ENCODE measurements at regions not wholly inside any gene's neighbourhood (a gene's known extent, or its start where the extent isn't known, plus 50 kb on each side); places are given as distances from the start of the nearest gene placed in this dataset.

- DNase-seq (ENCODE audit: low spot score in 2 of 2) (no peak), FAIRE-seq (no peak)
These were observed 364.5 kb upstream of the CAMK1G start for GRCh38 chr1:209218981-209219380.

GRCh38 chr1:209219791-209220524 lies 363.6 kb upstream of the CAMK1G start:
- FAIRE-seq = no peak
- DNase-seq (ENCODE audit: low spot score in 2 of 2) = peak; percentile 46 to 53

- DNase-seq (ENCODE audit: low spot score in 2 of 2) = no peak
- no peak for FAIRE-seq
These were observed 360.7 kb upstream of the CAMK1G start for GRCh38 chr1:209222826-209223225.

GRCh38 chr1:209223791-209224190 lies 359.7 kb upstream of the CAMK1G start:
- FAIRE-seq (no peak), DNase-seq (ENCODE audit: low spot score in 2 of 2) (no peak)

GRCh38 chr1:209224886-209225285 lies 358.6 kb upstream of the CAMK1G start:
- DNase-seq (ENCODE audit: low spot score in 2 of 2) (no peak), FAIRE-seq (no peak)

GRCh38 chr1:209227171-209227570 lies 356.3 kb upstream of the CAMK1G start:
- FAIRE-seq = no peak
- DNase-seq (ENCODE audit: low spot score in 2 of 2) = no peak

GRCh38 chr1:209227941-209228340 lies 355.6 kb upstream of the CAMK1G start:
- FAIRE-seq (no peak), DNase-seq (ENCODE audit: low spot score in 2 of 2) (no peak)

- FAIRE-seq = no peak
These were observed 353.9 kb upstream of the CAMK1G start for GRCh38 chr1:209229494-209230061.

GRCh38 chr1:209230314-209230713 lies 353.2 kb upstream of the CAMK1G start:
- FAIRE-seq (no peak), DNase-seq (ENCODE audit: low spot score in 2 of 2) (no peak)

More at GRCh38 chr1:209229494-209230061, 353.9 kb upstream of the CAMK1G start:
- no peak for DNase-seq (ENCODE audit: low spot score in 2 of 2)

GRCh38 chr1:209231476-209232156 lies 351.9 kb upstream of the CAMK1G start:
- FAIRE-seq = no peak
- DNase-seq (ENCODE audit: low spot score in 2 of 2) = no peak

- FAIRE-seq = no peak
- no peak for DNase-seq (ENCODE audit: low spot score in 2 of 2)
These were observed 351.3 kb upstream of the CAMK1G start for GRCh38 chr1:209232197-209232596.

- no peak for DNase-seq (ENCODE audit: low spot score in 2 of 2)
- FAIRE-seq = no peak
These were observed 350.8 kb upstream of the CAMK1G start for GRCh38 chr1:209232759-209233158.

- DNase-seq (ENCODE audit: low spot score in 2 of 2) (no peak), FAIRE-seq (no peak)
These were observed 348.3 kb upstream of the CAMK1G start for GRCh38 chr1:209235166-209235565.

GRCh38 chr1:209238356-209238755 lies 345.2 kb upstream of the CAMK1G start:
- no peak for DNase-seq (ENCODE audit: low spot score in 2 of 2)
- no peak for FAIRE-seq

GRCh38 chr1:209240351-209240750 lies 343.2 kb upstream of the CAMK1G start:
- FAIRE-seq (no peak), DNase-seq (ENCODE audit: low spot score in 2 of 2) (no peak)

GRCh38 chr1:209241487-209241886 lies 342.0 kb upstream of the CAMK1G start:
- DNase-seq (ENCODE audit: low spot score in 2 of 2) = no peak
- no peak for FAIRE-seq

- FAIRE-seq = no peak
These were observed 334.8 kb upstream of the CAMK1G start for GRCh38 chr1:209248649-209249279.

GRCh38 chr1:209249280-209249670 lies 334.2 kb upstream of the CAMK1G start:
- no peak for FAIRE-seq
- no peak for DNase-seq (ENCODE audit: low spot score in 2 of 2)

More at GRCh38 chr1:209248649-209249279, 334.8 kb upstream of the CAMK1G start:
- peak in 1 of 2 donors; percentile 48 for DNase-seq (ENCODE audit: low spot score in 2 of 2)

- DNase-seq (ENCODE audit: low spot score in 2 of 2) = no peak
These were observed 333.6 kb upstream of the CAMK1G start for GRCh38 chr1:209249785-209250440.

GRCh38 chr1:209250861-209251636 lies 332.5 kb upstream of the CAMK1G start:
- DNase-seq (ENCODE audit: low spot score in 2 of 2) = no peak

More at GRCh38 chr1:209249785-209250440, 333.6 kb upstream of the CAMK1G start:
- FAIRE-seq = no peak

More at GRCh38 chr1:209250861-209251636, 332.5 kb upstream of the CAMK1G start:
- no peak for FAIRE-seq
